ENCODE measurements at regions not wholly inside any gene's neighbourhood (a gene's known extent, or its start where the extent isn't known, plus 50 kb on each side); places are given as distances from the start of the nearest gene placed in this dataset.
A peak's percentile ranks its signal among the peaks of the same experiment; 100 is the strongest.

- no peaks in the 10 kb centered on the region for H3K4me1 ChIP-seq (ENCODE audit: insufficient read depth)
- H2AFZ ChIP-seq, result 0 out of 2 replicates have a peak overlapping the region, but pooled peaks have one; percentile 43
- no peaks in the 10 kb centered on the region for H3K79me2 ChIP-seq (replicated peaks; ENCODE audit: insufficient read depth)
- H3K27me3 ChIP-seq (ENCODE audit: insufficient read depth), result no peaks in the 10 kb centered on the region
- Mint-ChIP-seq H3K4me1 (no peaks in the 10 kb centered on the region), H3K27ac (no peak overlapping the region), H3K27me3 (ENCODE audit: insufficient read depth, low read depth, poor library complexity) (peaks cover 1% of the 10 kb centered on the region), H3K36me3 (ENCODE audit: low read depth) (no peaks in the 10 kb centered on the region), H3K9me3 (no peaks in the 10 kb centered on the region), H3K4me3 (no peak overlapping the region)
- DNase-seq (ENCODE audit: low spot score) (no peak), ATAC-seq (no peak)
- no peaks in the 10 kb centered on the region for H3K36me3 ChIP-seq (ENCODE audit: insufficient read depth)
- no peaks in the 10 kb centered on the region for H3F3A ChIP-seq (replicated peaks; ENCODE audit: low read depth)
- no peak for TF ChIP-seq ETS1 (IDR thresholded peaks at IDR 0.05)
- no peak for TF ChIP-seq JUNB (IDR thresholded peaks at IDR 0.05; ENCODE audit: unreplicated experiment)
- TF ChIP-seq ZNF331 (CRISPR knock-in tag; IDR thresholded peaks at IDR 0.05; ENCODE audit: low read depth), result no peak
- TF ChIP-seq STAT1 (IDR thresholded peaks at IDR 0.05; ENCODE audit: unreplicated experiment), result no peak
- TF ChIP-seq NANOG (IDR thresholded peaks at IDR 0.05; ENCODE audit: borderline replicate concordance), result no peak
- no peak for TF ChIP-seq CREB1 (CRISPR knock-in tag; IDR thresholded peaks at IDR 0.05; ENCODE audit: low read depth)
- no peak for TF ChIP-seq POLR2AphosphoS5 (IDR thresholded peaks at IDR 0.05; ENCODE audit: low read depth)
- TF ChIP-seq ZNF462 (CRISPR knock-in tag; IDR thresholded peaks at IDR 0.05), result no peak
- TF ChIP-seq ZNF114 (CRISPR knock-in tag; IDR thresholded peaks at IDR 0.05), result no peak
- no peak for TF ChIP-seq EZH2 (IDR thresholded peaks at IDR 0.05; ENCODE audit: low read depth, unreplicated experiment)
- TF ChIP-seq EZH2phosphoT487 (IDR thresholded peaks at IDR 0.05; ENCODE audit: unreplicated experiment), result no peak
- TF ChIP-seq REST (IDR thresholded peaks at IDR 0.05; ENCODE audit: unreplicated experiment), result no peak
- TF ChIP-seq CTCF (conservative IDR thresholded peaks at IDR 0.05; ENCODE audit: low read depth in 2 of 2), result no peak
- no peak overlapping the region for H3K4me3 ChIP-seq
- H3K27ac ChIP-seq (ENCODE audit: low read depth), result no peak overlapping the region
- H4K20me1 ChIP-seq (replicated peaks; ENCODE audit: insufficient read depth), result no peaks in the 10 kb centered on the region
- H3K9me2 ChIP-seq (ENCODE audit: insufficient read depth), result peaks cover 16% of the 10 kb centered on the region; the same call in 1 of the 2 replicates
- H3K4me2 ChIP-seq, result no peak overlapping the region
Observed at GRCh38 chr9:108001237-108001636, 511.7 kb upstream of the KLF4 start.

All from GM23338 (cell line).